ENCODE measurements at regions not wholly inside any gene's neighbourhood (a gene's known extent, or its start where the extent isn't known, plus 50 kb on each side); places are given as distances from the start of the nearest gene placed in this dataset.

DNA sequence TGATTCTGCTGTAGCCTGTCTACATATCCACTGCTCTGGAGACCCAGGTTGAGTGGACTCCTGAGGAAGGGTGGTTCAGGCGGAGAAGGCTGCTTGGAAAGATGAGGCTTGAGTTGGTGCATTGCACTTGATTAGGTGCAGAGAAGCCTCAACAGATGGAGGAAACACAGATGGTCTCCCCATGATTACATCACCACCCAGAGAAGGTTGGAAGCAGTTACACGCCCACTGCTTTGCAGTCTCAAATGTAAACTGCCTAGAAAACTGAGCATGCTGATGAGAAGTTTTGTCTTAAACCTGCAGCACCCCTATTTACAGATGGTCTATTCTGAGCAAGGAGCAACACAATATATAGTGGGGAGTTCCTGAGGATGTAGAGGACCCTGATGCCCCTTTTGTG lies 266.6 kb downstream of the PIK3R1 start:
- no peaks in the 10 kb centered on the region for H3K27me3 Mint-ChIP-seq (ENCODE audit: insufficient read depth, low read depth)
- Histone ChIP-seq H3K79me2 (ENCODE audit: low read depth) (no peaks in the 10 kb centered on the region), H3K27ac (no peak overlapping the region), H3F3A (ENCODE audit: low read depth) (no peaks in the 10 kb centered on the region), H4K20me1 (ENCODE audit: low read depth) (no peaks in the 10 kb centered on the region), H3K9ac (no peak overlapping the region), H2AFZ (replicated peaks) (no peak overlapping the region), H3K9me3 (ENCODE audit: low read depth) (peaks cover 1% of the 10 kb centered on the region), H3K4me3 (no peak overlapping the region), H3K4me2 (no peak overlapping the region), H3K27me3 (no peaks in the 10 kb centered on the region), H3K36me3 (no peaks in the 10 kb centered on the region), H3K4me1 (no peaks in the 10 kb centered on the region)
- H3K4me1 Mint-ChIP-seq, result no peaks in the 10 kb centered on the region
- H3K36me3 Mint-ChIP-seq, result no peaks in the 10 kb centered on the region
- TF ChIP-seq, protein P1, sequence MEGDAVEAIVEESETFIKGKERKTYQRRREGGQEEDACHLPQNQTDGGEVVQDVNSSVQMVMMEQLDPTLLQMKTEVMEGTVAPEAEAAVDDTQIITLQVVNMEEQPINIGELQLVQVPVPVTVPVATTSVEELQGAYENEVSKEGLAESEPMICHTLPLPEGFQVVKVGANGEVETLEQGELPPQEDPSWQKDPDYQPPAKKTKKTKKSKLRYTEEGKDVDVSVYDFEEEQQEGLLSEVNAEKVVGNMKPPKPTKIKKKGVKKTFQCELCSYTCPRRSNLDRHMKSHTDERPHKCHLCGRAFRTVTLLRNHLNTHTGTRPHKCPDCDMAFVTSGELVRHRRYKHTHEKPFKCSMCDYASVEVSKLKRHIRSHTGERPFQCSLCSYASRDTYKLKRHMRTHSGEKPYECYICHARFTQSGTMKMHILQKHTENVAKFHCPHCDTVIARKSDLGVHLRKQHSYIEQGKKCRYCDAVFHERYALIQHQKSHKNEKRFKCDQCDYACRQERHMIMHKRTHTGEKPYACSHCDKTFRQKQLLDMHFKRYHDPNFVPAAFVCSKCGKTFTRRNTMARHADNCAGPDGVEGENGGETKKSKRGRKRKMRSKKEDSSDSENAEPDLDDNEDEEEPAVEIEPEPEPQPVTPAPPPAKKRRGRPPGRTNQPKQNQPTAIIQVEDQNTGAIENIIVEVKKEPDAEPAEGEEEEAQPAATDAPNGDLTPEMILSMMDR (IDR thresholded peaks at IDR 0.05), result no peak
- TF ChIP-seq EZH2 (IDR thresholded peaks at IDR 0.05), result no peak
- TF ChIP-seq EZH2phosphoT487 (IDR thresholded peaks at IDR 0.05), result no peak
- H3K27ac Mint-ChIP-seq, result no peak overlapping the region
- no peak overlapping the region for H3K4me3 Mint-ChIP-seq
- no peak for DNase-seq (ENCODE audit: low spot score)
- peaks cover 6% of the 10 kb centered on the region for H3K9me3 Mint-ChIP-seq

DNA sequence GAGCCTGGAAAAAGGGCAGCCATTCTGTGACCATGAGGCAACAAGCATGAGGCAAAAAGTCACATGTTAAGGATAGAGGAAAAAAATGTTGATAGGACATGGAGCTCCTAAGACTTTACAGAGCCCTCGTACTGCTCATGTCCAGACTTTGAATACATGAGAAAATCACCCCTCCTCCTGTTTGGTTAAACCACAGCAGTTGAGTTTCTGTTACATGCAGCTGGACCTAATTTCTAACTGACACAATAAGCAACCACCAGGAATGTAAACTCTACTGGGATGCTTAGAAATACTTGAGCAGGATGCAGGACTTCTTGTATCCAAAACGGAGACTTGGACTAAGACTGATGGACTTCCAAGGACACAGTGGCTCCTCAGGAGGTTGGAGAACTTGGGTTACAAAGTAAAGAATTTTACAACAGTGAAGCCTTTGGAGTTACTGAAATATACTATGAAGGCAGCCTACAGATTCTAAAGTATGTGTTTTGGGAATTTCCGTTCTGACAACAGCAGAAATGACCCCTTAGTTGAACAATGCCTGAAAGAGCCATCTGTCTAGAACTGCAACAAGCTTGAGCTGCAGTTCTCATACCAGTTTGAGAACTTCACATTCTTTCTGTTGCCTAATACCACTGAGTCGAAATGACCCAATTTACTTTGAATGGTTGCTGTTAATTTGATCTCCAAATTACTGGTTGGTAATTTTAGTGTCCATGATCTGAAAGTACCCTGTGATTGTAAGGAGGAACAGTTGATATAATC lies 268.9 kb downstream of the PIK3R1 start:
- H3K79me2 ChIP-seq (ENCODE audit: low read depth), result no peaks in the 10 kb centered on the region
- H3K4me3 ChIP-seq, result no peak overlapping the region
- no peaks in the 10 kb centered on the region for H3F3A ChIP-seq (ENCODE audit: low read depth)
- no peak overlapping the region for H3K4me3 Mint-ChIP-seq
- H3K36me3 ChIP-seq, result no peaks in the 10 kb centered on the region
- TF ChIP-seq EZH2phosphoT487 (IDR thresholded peaks at IDR 0.05) (no peak), EZH2 (IDR thresholded peaks at IDR 0.05) (no peak)
- TF ChIP-seq, protein P1 (IDR thresholded peaks at IDR 0.05), result no peak
- no peaks in the 10 kb centered on the region for H3K27me3 ChIP-seq
- no peaks in the 10 kb centered on the region for H3K27me3 Mint-ChIP-seq (ENCODE audit: insufficient read depth, low read depth)
- no peak overlapping the region for H3K4me2 ChIP-seq
- no peaks in the 10 kb centered on the region for H3K4me1 Mint-ChIP-seq
- H3K36me3 Mint-ChIP-seq, result no peaks in the 10 kb centered on the region
- H3K9me3 ChIP-seq (ENCODE audit: low read depth), result peaks cover 9% of the 10 kb centered on the region
- no peak overlapping the region for H3K9ac ChIP-seq
- peaks cover 11% of the 10 kb centered on the region for H3K9me3 Mint-ChIP-seq
- no peak overlapping the region for H3K27ac ChIP-seq
- H3K27ac Mint-ChIP-seq, result no peak overlapping the region
- H3K4me1 ChIP-seq, result no peaks in the 10 kb centered on the region
- H2AFZ ChIP-seq (replicated peaks), result no peak overlapping the region
- no peak for DNase-seq (ENCODE audit: low spot score)
- H4K20me1 ChIP-seq (ENCODE audit: low read depth), result no peaks in the 10 kb centered on the region

DNA sequence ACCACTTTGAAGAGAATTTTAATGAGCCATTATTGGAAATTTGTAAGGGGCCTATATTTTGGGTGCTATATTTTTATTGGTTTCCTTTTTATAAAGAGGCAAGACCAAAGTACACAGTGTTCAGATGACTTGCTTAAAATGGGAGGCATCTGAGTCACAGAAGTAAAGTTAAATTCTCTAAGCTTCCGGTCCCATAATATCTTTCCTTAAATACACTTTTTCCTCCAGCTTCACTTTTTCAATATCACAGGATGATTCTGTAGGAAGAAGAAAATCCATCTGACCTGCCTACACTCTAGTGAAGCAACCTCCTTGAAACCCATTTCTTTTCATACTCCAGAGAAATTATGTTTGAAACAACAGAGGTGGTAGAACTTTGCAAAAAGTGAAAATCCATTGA lies 274.0 kb downstream of the PIK3R1 start:
- TF ChIP-seq EZH2phosphoT487 (IDR thresholded peaks at IDR 0.05) (no peak), EZH2 (IDR thresholded peaks at IDR 0.05) (no peak)
- TF ChIP-seq, protein P1 (IDR thresholded peaks at IDR 0.05), result no peak
- Mint-ChIP-seq H3K27me3 (ENCODE audit: insufficient read depth, low read depth) (no peaks in the 10 kb centered on the region), H3K9me3 (peaks cover 11% of the 10 kb centered on the region), H3K4me1 (no peaks in the 10 kb centered on the region), H3K27ac (no peak overlapping the region), H3K36me3 (no peaks in the 10 kb centered on the region), H3K4me3 (no peak overlapping the region)
- Histone ChIP-seq H3K4me1 (no peaks in the 10 kb centered on the region), H2AFZ (replicated peaks) (no peak overlapping the region), H3K27ac (no peak overlapping the region), H3K4me3 (no peak overlapping the region), H3K36me3 (no peaks in the 10 kb centered on the region), H3K79me2 (ENCODE audit: low read depth) (no peaks in the 10 kb centered on the region), H3K4me2 (no peak overlapping the region), H3K9ac (no peak overlapping the region), H4K20me1 (ENCODE audit: low read depth) (no peaks in the 10 kb centered on the region), H3K27me3 (no peaks in the 10 kb centered on the region), H3F3A (ENCODE audit: low read depth) (no peaks in the 10 kb centered on the region), H3K9me3 (ENCODE audit: low read depth) (peaks cover 9% of the 10 kb centered on the region)
- no peak for DNase-seq (ENCODE audit: low spot score)

Measured in neural progenitor cell (in vitro differentiated cells).